Mammary epithelial cell (primary cell): ENCODE measurements at regions not wholly inside any gene's neighbourhood (a gene's known extent, or its start where the extent isn't known, plus 50 kb on each side); places are given as distances from the start of the nearest gene placed in this dataset.

Experiments
- CTCF ChIP-seq, 2 donors: IDR thresholded peaks in 1 of 2; conservative IDR thresholded peaks in 1 of 2; 2 replicates each; pipeline ENCODE4 v1.5.1; 2011 to 2012; ENCODE audit warnings: inconsistent platforms in 2 of 2, low read length in 2 of 2, mild to moderate bottlenecking in 2 of 2, control low read depth in 1 of 2, low read depth in 1 of 2; ENCODE audit not compliant: insufficient read depth in 1 of 2; ENCODE audit errors: extremely low read depth in 1 of 2
- EZH2 ChIP-seq: IDR thresholded peaks from 2 replicates; pipeline ENCODE4 v1.6.1; 2012; ENCODE audit warnings: low read length, inconsistent platforms, borderline replicate concordance

- no peak for TF ChIP-seq CTCF (conservative IDR thresholded peaks at IDR 0.05 in 1 of 2, IDR thresholded peaks at IDR 0.05 in 1 of 2; ENCODE audit: extremely low read depth in 1 of 2, insufficient read depth in 1 of 2, low read depth in 1 of 2, low read length in 2 of 2)
- TF ChIP-seq EZH2 = no peak
Measured at GRCh38 chr12:75856235-75856634, 175.3 kb downstream of the PHLDA1 start.
